ENCODE measurements at regions not wholly inside any gene's neighbourhood (a gene's known extent, or its start where the extent isn't known, plus 50 kb on each side); places are given as distances from the start of the nearest gene placed in this dataset.
"Not testable (repeated sequence)": the region's sequence is repeated elsewhere in the genome, so short reads cannot be mapped to it uniquely, and the experiment has no call there.

DNA sequence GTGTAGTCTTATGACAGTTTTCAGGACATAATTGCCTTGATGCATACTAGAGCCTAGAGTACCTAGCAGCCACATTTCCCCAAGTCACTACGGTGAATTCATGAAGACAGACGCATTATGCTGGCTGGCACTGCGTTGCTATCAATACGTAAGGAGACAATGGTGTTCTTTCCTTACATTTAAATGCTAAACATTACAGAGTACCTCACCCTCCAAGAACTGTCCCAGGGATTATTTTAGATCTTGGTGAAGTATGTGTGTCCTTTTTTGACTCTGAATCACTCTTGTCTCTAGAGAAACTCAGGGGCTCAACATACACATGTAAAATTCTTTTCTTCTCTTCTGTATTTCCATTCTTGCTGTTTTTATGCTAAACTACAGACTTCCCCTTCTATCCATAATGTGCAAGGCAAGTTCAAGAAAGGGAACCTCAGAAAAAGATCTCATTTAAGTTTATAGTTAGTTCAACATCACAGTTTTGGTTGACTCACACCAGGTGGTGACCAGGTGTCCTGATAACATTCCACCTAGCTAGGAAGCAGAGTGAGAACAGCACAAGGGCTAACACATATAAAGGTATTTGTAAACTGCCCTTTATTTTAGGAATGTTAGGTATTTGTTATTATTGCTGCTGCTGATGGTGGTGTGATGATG, 212.4 kb upstream of the HNRNPA3 start:
- no peak for DNase-seq

GRCh38 chr2:177000715-177001072, 211.9 kb upstream of the HNRNPA3 start:
- DNase-seq = no peak

GRCh38 chr2:177001334-177001733, 211.3 kb upstream of the HNRNPA3 start:
- no peak for DNase-seq

DNA sequence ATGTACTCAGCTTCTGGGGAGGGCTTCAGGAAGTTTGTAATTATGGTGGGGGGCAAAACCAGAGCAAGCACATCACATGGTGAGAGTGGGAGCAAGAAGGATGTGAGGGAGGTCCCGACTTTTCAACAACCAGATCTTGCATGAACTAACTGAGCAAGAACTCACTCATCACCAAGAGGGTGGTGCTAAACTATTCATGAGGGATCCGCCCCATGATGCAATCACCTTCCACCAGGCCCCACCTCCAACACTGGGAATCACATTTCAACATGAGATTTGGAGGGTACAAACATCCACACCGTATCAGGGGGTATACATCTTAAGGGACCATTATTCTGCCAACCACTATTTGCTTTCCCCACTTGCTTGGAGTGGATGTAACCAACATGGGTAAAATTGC, 209.6 kb upstream of the HNRNPA3 start:
- DNase-seq = no peak

DNA sequence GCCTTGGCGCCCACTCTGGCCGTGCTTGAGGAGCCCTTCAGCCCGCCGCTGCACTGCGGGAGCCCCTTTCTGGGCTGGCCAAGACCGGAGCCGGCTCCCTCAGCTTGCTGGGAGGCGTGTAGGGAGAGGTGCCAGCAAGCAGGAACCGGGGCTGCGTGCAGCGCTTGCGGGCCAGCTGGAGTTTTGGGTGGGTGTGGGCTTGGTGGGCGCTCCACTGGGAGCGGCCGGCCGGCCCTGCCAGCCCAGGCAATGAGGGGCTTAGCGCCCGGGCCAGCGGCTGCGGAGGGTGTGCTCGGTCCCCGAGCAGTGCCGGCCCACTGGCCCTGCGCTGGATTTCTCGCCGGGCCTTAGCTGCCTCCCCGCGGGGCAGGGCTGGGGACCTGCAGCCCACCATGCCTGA, 204.9 kb upstream of the HNRNPA3 start:
- not testable (repeated sequence) for DNase-seq

DNA sequence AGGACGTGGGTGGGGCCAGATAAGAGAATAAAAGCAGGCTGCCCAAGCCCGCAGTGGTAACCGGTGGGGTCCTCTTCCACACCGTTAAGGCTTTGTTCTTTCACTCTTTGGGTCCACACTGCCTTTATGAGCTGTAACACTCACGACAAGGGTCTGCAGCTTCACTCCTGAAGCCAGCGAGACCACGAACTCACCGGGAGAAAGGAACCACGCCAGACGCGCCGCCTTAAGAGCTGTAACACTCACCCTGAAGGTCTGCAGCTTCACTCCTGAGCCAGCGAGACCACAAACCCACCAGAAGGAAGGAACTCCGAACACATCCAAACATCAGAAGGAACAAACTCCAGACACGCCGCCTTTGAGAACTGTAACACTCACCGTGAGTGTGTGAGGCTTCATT, 203.9 kb upstream of the HNRNPA3 start:
- not testable (repeated sequence) for DNase-seq

GRCh38 chr2:177010146-177010545, 202.4 kb upstream of the HNRNPA3 start:
- DNase-seq = no peak

DNA sequence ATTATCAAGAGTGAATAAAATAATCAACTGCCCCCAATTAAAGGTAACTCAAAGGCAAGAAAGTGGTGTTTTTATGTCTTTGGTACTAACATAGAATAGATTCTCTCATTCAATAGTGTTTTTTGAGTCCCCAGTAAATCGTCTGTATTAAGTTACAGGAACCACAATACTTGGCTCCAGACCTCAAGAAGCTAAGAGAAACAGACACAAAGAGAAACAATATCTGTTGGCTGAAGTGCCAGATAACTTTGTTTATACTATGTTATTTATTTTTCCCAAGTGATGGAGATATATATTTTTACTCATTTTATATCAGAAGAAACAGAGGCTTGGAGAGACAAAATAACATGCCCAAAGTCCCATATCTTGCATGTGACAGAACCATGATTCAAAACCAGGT, 201.7 kb upstream of the HNRNPA3 start:
- DNase-seq = no peak

DNA sequence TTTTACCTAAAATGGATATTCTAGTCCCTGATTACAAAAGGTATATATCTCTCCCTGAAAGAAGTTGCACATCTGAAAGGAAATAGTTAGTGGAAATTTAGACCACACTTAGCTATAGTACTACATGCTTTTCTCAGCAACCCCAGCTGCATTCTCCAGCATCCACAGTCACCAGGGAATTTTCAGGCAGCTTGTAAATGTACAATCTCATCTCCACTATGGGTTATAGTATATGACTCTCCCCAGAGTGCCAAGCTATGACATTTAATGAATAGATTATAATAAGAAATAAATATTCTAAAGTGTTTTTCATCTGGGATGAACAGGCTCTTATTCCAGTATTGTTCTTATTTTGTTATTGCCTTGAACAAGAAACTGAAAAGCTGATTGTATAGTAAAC, 197.6 kb upstream of the HNRNPA3 start:
- DNase-seq = no peak

GRCh38 chr2:177015356-177015923, 197.2 kb upstream of the HNRNPA3 start:
- DNase-seq = no peak

GRCh38 chr2:177020524-177021119, 192.0 kb upstream of the HNRNPA3 start:
- DNase-seq = peak; percentile 53 to 72

DNA sequence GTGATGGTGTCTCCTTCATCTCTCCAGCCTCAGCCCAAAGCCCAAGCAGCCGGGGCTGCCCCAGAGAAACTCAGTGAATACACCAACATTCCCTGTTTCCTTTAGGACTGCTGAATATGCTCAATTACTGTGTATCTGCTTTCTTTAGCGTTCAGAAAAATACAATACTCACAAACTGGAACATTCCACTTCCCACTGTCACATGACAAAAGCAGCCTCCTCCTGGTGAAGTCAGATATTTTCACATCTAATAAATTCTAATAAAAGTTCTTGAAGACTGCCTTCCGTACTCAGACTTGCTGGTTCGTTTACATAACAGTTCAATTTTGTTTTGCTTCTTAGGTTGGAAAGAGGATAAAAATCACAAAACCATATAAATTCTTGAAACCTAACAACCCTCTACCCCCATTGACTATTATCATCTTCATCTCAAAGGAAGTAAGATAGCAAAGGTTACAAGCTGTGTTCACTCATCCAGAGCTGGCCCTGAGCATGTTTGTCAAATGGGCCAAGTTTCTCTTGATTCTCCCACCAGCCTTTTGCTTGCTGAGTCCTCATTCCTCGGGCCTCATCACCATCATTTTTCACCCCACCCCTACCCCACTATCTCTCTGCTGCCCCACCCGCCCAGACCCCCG, 190.8 kb upstream of the HNRNPA3 start:
- no peak for DNase-seq

GRCh38 chr2:177024765-177025164, 187.8 kb upstream of the HNRNPA3 start:
- DNase-seq = no peak

- DNase-seq = peak; percentile 95 to 97
Observed at GRCh38 chr2:177026253-177026652, 186.3 kb upstream of the HNRNPA3 start.

GRCh38 chr2:177026956-177027355, 185.6 kb upstream of the HNRNPA3 start:
- peak; percentile 16 to 39 for DNase-seq

GRCh38 chr2:177028296-177028695, 184.3 kb upstream of the HNRNPA3 start:
- DNase-seq = no peak

DNA sequence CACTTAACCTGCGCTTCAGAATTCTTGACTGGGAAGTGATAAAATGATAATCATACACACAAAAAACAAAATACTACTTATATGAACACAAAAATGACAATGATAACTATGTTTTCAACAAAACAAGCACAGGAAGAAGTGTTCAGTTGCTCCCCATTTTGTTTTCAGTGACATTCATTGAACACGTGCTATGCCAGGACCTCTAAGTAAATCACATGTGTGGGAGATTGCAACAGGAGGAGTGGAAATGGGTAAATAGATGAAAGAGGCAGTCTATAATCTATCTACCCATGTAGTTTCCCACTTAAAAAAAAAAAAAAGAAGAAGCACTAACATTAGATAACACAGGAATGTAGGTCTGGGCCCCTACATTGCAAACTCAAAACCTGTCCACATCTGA, 183.5 kb upstream of the HNRNPA3 start:
- DNase-seq = no peak

DNA sequence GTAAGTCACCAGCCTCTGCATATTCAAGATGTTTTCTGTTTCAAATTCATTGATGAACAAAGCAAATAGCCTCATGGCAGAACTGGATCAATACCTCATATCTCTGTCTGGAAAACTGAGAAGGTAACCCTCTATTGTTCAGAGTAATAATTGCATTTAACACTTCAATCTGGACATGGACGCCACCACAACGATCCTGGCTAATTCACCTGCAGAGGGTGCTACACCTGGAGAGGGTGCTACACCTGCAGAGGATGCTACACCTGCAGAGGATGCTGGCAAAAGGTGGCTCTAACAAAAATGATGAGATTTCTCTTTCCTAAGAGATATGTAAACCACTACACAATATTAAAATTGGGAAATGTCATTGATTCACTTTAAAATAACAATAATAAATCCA, 183.1 kb upstream of the HNRNPA3 start:
- peak; percentile 9 to 29 for DNase-seq

DNA sequence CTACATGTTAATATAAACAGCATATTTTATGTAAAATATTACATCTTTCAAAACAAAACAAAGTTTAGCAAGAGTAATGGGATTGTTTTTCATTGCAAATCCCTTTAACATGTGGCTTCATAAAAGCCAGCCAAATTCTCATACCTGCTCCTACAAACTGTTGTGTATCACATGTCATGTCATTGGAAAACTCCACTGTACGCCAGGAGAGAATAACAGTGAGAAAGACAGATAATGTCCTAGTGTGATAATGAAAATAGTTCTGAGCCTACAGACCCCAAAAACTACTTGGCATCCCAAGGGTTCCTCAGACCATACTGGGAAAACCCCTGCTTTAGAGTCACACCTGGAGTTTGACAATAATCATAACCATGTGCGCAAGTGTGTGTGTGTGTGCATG, 182.7 kb upstream of the HNRNPA3 start:
- DNase-seq = no peak

DNA sequence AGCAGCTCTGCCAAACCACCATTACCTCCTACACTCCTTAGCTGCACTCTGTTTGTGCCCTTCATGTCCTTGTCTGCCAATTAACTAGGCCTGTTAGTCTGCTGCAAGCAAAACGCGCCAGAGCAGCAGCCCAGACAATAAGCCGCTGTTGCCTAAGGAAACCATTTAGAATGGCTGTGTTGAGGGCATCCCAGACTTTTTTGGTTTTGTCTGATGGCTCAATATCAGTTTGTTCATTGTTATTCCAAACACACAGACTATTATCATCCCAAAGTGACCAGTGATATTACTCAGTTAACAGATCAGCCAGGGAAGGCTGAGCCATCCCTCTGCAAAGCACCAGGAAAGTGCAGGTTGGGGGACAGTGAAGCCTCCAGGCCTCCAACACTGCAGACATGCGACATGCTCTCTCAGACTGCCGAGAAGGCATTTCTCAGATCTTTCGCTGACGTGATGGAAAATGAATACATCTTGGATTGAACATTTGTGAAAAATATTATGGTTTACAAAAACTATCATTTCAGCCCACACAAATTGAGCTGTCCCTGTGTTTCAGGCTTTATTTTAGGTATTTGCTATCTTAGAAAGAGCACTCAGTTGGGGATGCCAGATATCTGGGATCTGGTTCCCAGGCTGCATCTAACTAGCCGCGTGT, 182.0 kb upstream of the HNRNPA3 start:
- DNase-seq = no peak

- peak; percentile 36 to 69 for DNase-seq
Observed at GRCh38 chr2:177031438-177032180, 181.0 kb upstream of the HNRNPA3 start.

- DNase-seq = no peak
Observed at GRCh38 chr2:177036747-177037146, 175.8 kb upstream of the HNRNPA3 start.

GRCh38 chr2:177037569-177037968, 175.0 kb upstream of the HNRNPA3 start:
- DNase-seq = no peak
